GM19238 (cell line): ENCODE measurements at regions not wholly inside any gene's neighbourhood (a gene's known extent, or its start where the extent isn't known, plus 50 kb on each side); places are given as distances from the start of the nearest gene placed in this dataset.
"Not testable (repeated sequence)": the region's sequence is repeated elsewhere in the genome, so short reads cannot be mapped to it uniquely, and the experiment has no call there.

Experiments
- DNase-seq: peaks from one replicate; pipeline ENCODE4 v3.0.0; 2011; ENCODE audit warnings: low spot score; ENCODE audit not compliant: insufficient read length

DNA sequence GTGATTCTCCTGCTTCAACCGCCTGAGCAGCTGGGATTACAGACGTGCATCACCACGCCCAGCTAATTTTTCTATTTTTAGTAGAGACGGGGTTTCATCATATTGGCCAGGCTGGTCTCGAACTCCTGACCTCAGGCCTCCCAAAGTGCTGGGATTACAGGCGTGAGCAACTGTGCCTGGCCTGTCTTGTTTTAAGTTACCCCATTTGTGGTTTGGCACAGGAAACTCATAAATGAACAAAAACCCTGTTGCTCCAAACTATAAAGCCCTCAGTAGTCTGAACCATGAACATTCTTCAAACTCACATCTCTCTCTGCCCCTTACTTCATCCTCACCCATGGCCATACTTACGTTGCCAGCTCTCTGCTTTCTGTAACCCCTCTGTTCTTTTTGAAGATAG is 61.7 kb downstream of the RHOU start:
- DNase-seq: not testable (repeated sequence)

DNA sequence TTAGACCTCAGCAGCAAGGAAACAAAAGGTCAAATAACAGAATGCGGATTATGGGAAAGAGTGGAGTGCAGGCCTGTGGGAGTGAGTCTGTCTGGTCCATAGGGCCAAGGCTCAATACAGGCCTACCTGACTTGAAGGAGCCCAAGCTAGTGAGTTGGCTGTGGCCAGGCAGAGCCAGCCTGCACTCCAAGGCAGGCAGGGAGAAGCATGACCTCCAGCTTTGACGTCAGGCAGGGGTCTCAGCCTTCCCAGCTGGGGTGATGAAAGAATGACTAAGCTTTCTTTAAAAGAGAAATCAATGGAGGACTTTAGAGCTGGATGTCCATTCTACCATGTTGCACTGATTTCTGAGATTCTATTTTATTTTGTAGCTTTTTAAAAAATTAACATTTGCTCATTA is 62.8 kb downstream of the RHOU start:
- no peak for DNase-seq

DNA sequence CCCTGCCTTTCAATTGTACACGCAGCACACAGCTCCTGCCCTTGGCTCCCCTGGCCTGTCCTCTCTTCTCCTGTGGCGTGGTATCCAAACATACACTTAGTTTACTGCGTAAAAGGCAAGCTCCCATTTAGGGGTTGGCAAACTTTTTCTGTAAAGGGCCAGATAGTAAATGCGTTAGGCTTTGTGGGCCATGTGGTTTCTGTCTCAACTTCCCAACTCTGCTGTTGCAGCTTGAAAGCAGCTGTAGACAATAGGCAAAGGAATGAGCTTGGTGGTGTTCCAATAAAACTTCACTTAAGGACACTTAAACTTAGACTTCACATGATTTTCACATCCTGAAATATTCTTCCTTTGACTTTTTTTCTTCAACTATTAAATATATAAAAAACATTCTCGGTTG is 63.3 kb downstream of the RHOU start:
- DNase-seq: no peak

DNA sequence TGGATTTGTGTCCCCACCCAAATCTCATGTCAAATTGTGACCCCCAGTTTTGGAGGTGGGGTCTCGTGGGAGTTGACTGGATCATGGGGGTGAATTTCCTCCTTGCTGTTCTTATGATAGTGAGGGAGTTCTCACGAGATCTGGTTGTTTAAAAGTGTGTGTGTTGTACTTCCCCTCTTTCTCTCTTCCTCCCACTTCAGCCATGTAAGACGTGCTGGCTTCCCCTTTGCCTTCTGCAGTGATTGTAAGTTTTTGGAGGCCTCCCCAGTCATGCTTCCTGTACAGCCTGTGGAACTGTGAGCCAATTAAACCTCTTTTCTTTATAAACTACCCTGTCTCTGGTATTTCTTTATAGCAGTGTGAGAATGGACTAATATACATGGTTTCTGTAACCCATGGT is 64.6 kb downstream of the RHOU start:
- DNase-seq: no peak

DNA sequence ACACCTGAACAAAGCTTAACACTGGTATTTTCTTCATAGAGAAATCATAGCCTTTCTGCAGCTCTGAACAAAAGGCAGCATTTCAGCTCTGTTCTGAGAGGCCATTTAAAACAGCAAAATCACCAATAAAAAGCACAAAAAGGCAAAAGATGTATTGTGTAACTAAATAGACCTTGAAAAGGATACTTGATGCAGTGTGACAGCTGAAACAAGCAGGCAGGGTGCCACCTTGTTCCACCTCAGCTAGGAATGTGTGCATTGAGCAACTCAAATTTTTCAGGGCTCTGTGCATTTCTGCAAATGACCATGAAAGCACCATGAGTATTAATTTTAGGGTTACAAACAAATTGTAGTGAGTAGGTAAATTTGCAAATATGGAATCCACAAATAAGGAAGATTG is 65.8 kb downstream of the RHOU start:
- no peak for DNase-seq

- DNase-seq: no peak
These were observed 67.3 kb downstream of the RHOU start for GRCh38 chr1:228802386-228803220.

DNA sequence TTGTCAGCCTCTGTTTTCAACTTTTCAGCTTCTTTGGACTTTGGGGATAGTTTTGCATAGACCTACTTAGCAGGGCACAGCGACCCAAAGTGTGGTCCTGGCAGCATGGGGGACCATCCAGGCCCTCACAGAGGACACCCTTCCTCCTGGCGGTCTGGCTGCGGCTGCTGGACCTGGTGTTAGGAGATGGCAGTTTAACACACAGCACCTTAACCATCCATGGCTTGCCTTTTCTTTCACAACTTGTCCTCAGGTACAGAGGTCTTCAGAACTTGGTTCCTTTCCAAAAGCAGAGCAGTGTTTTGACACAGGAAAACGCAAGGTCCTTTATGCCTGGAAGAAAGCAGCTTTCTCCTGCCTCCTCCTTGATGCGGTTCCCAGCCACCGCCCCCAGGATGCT is 68.1 kb downstream of the RHOU start:
- no peak for DNase-seq

GRCh38 chr1:228804173-228804572 is 68.9 kb downstream of the RHOU start:
- DNase-seq: no peak

DNA sequence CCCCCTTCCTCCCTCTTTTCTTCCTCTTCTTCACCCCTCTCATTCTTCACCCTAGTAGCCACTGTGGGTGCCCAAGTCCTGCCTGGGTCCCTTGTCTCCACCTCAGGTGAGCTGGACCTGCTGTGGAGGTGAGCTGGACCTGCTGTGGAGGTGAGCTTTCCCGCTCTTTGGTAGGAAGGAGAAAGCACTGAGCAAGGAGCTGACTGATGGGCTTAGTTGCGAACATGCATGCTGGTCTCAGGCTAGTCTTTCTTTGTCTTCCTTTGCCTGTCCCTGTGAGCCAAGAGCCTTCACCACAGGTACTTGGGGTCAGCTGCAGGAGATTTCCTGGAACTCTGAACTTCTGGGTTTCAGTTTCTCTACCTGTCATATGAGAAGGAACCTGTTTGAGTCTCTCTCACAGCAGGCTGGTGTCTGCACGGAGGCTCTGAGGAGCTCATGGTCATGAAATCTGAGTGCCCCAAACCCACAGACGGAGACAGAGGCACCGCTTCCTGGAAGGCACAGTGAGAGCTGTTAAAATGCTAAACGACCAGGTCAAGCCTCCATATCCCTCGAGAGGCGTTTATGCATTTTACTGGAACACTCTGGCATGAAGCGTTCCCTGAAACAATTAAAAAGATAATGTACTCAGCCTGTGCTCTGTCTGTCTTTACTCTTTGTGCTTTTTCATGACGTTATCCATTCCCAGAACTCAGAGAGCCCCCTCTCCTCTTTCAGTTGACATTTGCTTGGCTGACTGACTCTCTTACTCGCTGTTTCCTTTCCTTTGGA is 69.5 kb downstream of the RHOU start:
- DNase-seq: no peak

DNA sequence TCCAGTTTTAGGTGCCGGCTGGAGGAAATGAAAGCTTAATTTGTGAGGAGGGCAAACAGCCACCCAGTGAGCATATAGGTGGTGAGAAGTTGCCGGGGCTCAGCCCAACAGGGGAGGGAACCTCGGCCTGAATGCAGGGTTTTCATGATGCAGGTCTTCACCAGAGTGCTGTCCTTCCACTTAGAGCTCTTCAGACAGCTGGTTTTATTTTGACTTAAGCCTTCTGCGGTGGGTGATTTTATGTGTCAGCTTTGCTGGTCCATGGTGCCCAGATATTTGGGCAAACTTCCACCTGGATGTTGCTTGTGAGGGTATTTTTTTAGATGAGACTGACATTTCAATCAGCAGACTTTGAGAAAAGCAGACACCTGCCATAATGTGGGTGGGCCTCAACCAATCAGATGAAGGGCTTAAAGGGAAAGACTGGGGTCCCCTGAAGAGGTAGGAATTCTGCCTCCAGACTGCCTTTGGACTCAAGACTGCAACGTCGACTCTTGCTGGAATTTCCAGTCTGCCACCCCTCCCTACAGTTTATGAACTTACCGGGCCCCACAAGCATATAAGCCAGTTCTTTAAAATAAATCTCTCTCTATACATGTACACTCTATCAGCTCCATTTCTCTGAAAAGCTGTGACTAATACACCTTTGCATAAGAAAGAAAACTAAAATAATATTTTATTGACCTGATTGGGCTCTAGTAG is 72.8 kb downstream of the RHOU start:
- no peak for DNase-seq

DNA sequence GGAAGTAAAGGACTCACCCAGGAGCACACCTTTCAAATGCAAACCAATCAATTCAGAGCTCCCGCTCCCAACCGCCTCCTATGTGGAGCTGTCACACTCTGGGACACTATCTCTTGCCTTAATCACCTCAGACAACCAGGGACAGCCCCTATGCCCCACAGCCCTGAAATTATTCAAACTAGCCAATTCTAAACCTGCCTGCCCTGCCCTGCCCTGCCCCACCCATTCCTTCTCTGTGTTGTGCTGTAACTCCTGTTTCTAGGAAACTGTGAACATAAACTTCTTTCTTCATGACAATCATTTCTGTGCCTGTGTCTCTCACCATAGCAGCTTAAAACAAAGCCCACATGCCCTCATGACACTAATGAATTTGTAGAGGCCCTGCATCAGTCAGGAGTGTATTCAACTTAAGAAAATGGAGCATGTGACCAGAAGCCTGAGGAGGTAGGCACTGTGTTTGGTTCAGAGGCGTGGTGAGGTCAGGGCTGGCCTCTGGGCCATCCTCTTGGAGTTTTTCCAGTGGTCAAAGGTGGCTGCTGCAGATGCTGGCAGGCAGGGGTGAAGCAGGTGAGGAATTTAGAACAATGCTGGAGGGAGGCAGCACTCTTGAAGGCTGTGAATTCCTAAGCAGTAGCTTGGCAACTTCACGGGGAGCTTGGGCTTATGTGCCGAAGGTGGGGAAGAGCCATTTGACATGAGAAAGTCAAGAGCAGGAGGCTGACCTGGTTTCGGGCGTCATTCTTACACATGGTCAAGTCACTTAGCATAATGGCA is 74.5 kb downstream of the RHOU start:
- DNase-seq: no peak

DNA sequence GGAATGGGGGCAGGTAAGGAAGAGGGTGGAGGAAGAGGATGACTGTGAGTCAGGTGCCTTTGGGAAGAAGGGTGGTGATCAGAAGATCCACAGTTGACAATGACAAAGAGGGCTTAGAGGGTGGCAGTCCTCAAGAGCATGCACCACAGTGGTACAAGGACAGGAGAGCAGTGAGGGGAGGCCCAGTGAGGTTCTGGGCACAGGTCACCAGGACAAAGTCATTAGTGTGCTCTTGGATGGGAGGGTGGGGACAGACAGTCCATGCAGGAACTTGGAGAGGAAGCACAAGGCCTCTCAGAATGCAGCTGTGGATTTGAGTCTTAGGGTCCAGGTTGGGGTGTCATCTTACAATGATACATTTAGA is 75.1 kb downstream of the RHOU start:
- DNase-seq: no peak

GRCh38 chr1:228810878-228811711 is 75.8 kb downstream of the RHOU start:
- DNase-seq: peak; percentile 28

DNA sequence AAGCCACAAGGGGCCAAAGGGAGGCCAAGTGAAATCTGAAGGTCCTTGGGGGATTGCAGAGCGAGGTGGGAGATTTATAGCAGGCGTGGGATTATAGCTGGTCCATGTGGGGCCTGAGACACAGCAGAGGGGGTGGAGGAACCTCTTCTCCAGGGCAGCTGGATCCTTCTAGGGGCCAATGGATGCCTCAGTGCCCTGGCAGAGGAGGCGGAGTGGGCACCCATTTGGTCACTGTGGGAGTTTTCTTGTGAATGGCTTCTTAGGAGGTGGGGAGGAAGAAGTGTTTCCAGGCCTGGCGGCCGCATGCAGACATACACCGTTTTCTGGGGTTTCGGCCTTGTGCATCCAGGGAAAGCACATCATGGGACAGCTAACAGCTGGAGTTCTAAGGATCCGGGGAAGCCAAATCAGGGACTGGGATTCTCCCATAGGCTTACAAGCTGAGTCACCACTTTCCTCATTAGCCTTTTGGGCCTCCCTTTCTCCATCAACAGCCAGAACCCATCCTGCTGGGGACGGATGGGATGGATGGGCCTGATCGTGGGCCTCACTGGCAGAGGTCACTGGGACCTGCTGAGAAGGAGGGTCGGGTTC is 76.5 kb downstream of the RHOU start:
- no peak for DNase-seq

- DNase-seq: no peak
These were observed 77.7 kb downstream of the RHOU start for GRCh38 chr1:228812961-228813360.

- DNase-seq: no peak
These were observed 78.9 kb downstream of the RHOU start for GRCh38 chr1:228814176-228814575.

GRCh38 chr1:228818296-228818695 is 83.0 kb downstream of the RHOU start:
- no peak for DNase-seq

GRCh38 chr1:228818928-228819630 is 83.8 kb downstream of the RHOU start:
- DNase-seq: no peak

GRCh38 chr1:228821252-228821651 is 86.0 kb downstream of the RHOU start:
- no peak for DNase-seq

DNA sequence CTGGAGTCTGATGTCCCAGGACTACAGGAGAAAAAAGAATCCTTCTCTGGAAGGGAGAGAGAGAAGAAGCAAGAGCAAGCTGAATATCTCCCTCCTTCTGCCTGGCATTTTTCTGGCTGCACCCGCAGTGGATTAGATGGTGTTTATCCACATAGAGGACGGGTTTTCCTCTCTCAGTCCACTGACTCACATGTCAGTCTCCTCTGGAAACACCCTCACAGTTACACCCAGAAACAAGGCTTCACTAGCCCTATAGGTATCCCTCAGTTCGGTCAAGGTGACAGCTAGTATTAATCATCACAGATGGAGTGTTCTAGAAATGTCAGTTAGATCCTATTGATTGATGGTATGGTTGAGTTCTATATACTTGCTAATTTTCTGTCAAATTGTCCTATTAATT is 87.9 kb downstream of the RHOU start:
- no peak for DNase-seq
